ENCODE measurements at regions not wholly inside any gene's neighbourhood (a gene's known extent, or its start where the extent isn't known, plus 50 kb on each side); places are given as distances from the start of the nearest gene placed in this dataset.

GRCh38 chr7:132030883-132031282, 474.5 kb upstream of the PODXL start:
- ATAC-seq = no peak
- peaks cover 3% of the 10 kb centered on the region; the same call in 1 of the 2 replicates for H3K9me3 Mint-ChIP-seq

GRCh38 chr7:132030086-132030568, 473.7 kb upstream of the PODXL start:
- POLR2A ChIA-PET = no interaction called here

More at GRCh38 chr7:132030883-132031282, 474.5 kb upstream of the PODXL start:
- Mint-ChIP-seq H3K4me1 (peaks cover 5% of the 10 kb centered on the region), H3K27ac (no peak overlapping the region; the same call in 1 of the 2 replicates), H3K27me3 (ENCODE audit: low read depth) (no peaks in the 10 kb centered on the region), H3K36me3 (no peaks in the 10 kb centered on the region), H3K4me3 (no peak overlapping the region)
- ChIA-PET CTCF (no interaction called here), POLR2A (no interaction called here)
- no peak for DNase-seq (ENCODE audit: low spot score)
- TF ChIP-seq E2F4 (CRISPR knock-in tag; IDR thresholded peaks at IDR 0.05; ENCODE audit: borderline replicate concordance, low read depth) (no peak), E2F1 (CRISPR knock-in tag; IDR thresholded peaks at IDR 0.05) (no peak), FOXJ3 (CRISPR knock-in tag; IDR thresholded peaks at IDR 0.05; ENCODE audit: borderline replicate concordance) (no peak), USF2 (CRISPR knock-in tag; IDR thresholded peaks at IDR 0.05) (no peak), ETV6 (CRISPR knock-in tag; IDR thresholded peaks at IDR 0.05) (no peak), NR2C2 (CRISPR knock-in tag; IDR thresholded peaks at IDR 0.05) (no peak), SP1 (CRISPR knock-in tag; conservative IDR thresholded peaks at IDR 0.05) (no peak), SMAD3 (CRISPR knock-in tag; IDR thresholded peaks at IDR 0.05; ENCODE audit: borderline replicate concordance) (no peak)

More at GRCh38 chr7:132030086-132030568, 473.7 kb upstream of the PODXL start:
- CTCF ChIA-PET = no interaction called here
- no peak overlapping the region for H3K27ac Mint-ChIP-seq
- DNase-seq (ENCODE audit: low spot score) (no peak), ATAC-seq (no peak)
- peaks cover 3% of the 10 kb centered on the region; the same call in 1 of the 2 replicates for H3K9me3 Mint-ChIP-seq
- H3K36me3 Mint-ChIP-seq = no peaks in the 10 kb centered on the region
- no peak for TF ChIP-seq GABPB1 (CRISPR knock-in tag; IDR thresholded peaks at IDR 0.05)
- TF ChIP-seq ZNF532 (CRISPR knock-in tag; IDR thresholded peaks at IDR 0.05; ENCODE audit: borderline replicate concordance) = no peak
- TF ChIP-seq NFYB (CRISPR knock-in tag; conservative IDR thresholded peaks at IDR 0.05; ENCODE audit: low read depth) = no peak
- no peak for TF ChIP-seq ZNF317 (CRISPR knock-in tag; IDR thresholded peaks at IDR 0.05; ENCODE audit: borderline replicate concordance, low read depth)
- no peak for TF ChIP-seq ATF2 (CRISPR knock-in tag; IDR thresholded peaks at IDR 0.05; ENCODE audit: borderline replicate concordance, low read depth)
- TF ChIP-seq NR3C1 (CRISPR knock-in tag; conservative IDR thresholded peaks at IDR 0.05; ENCODE audit: low read depth) = no peak
- no peak for TF ChIP-seq TEAD1 (CRISPR knock-in tag; IDR thresholded peaks at IDR 0.05)
- TF ChIP-seq RORB (CRISPR knock-in tag; IDR thresholded peaks at IDR 0.05) = no peak
- no peak for TF ChIP-seq MYBL2 (CRISPR knock-in tag; IDR thresholded peaks at IDR 0.05)
- no peak for TF ChIP-seq FOXP1 (CRISPR knock-in tag; IDR thresholded peaks at IDR 0.05; ENCODE audit: borderline replicate concordance)
- no peaks in the 10 kb centered on the region for H3K4me1 Mint-ChIP-seq
- H3K27me3 Mint-ChIP-seq (ENCODE audit: low read depth) = no peaks in the 10 kb centered on the region
- H3K4me3 Mint-ChIP-seq = no peak overlapping the region
